ENCODE measurements at regions not wholly inside any gene's neighbourhood (a gene's known extent, or its start where the extent isn't known, plus 50 kb on each side); places are given as distances from the start of the nearest gene placed in this dataset.

- H3K36me3 ChIP-seq: no peaks in the 10 kb centered on the region
- ATAC-seq (no peak), DNase-seq (no peak)
- H3K27ac ChIP-seq: no peak overlapping the region
- H3K27me3 ChIP-seq (ENCODE audit: low read depth): no peaks in the 10 kb centered on the region
- intact Hi-C loops (cut with DNase I): no loop called here
- H3K9me3 ChIP-seq: no peaks in the 10 kb centered on the region
- no peak for TF ChIP-seq CTCF (IDR thresholded peaks at IDR 0.05)
- H3K4me3 ChIP-seq: no peak overlapping the region
- no peaks in the 10 kb centered on the region for H3K4me1 ChIP-seq
Measured at GRCh38 chr4:20046931-20047677, 204.6 kb upstream of the SLIT2 start.

GRCh38 chr4:20046179-20046578, 205.5 kb upstream of the SLIT2 start:
- Histone ChIP-seq H3K36me3 (no peaks in the 10 kb centered on the region), H3K27me3 (ENCODE audit: low read depth) (no peaks in the 10 kb centered on the region), H3K27ac (no peak overlapping the region), H3K4me3 (no peak overlapping the region), H3K9me3 (no peaks in the 10 kb centered on the region), H3K4me1 (no peaks in the 10 kb centered on the region)
- ATAC-seq (no peak), DNase-seq (no peak)
- no peak for TF ChIP-seq CTCF (IDR thresholded peaks at IDR 0.05)
- intact Hi-C loops (cut with DNase I): no loop called here

- no peaks in the 10 kb centered on the region for H3K9me3 ChIP-seq
- no peak for ATAC-seq
- H3K4me1 ChIP-seq: no peaks in the 10 kb centered on the region
- no peaks in the 10 kb centered on the region for H3K36me3 ChIP-seq
- no peak overlapping the region for H3K27ac ChIP-seq
- TF ChIP-seq CTCF (IDR thresholded peaks at IDR 0.05): no peak
- intact Hi-C loops (cut with DNase I): no loop called here
- H3K4me3 ChIP-seq: no peak overlapping the region
- no peak for DNase-seq
- H3K27me3 ChIP-seq (ENCODE audit: low read depth): no peaks in the 10 kb centered on the region
Measured at GRCh38 chr4:20044966-20045365, 206.7 kb upstream of the SLIT2 start.

GRCh38 chr4:20044502-20044911, 207.2 kb upstream of the SLIT2 start:
- no peak overlapping the region for H3K4me3 ChIP-seq
- TF ChIP-seq CTCF (IDR thresholded peaks at IDR 0.05): no peak
- no peak overlapping the region for H3K27ac ChIP-seq
- H3K4me1 ChIP-seq: no peaks in the 10 kb centered on the region
- H3K27me3 ChIP-seq (ENCODE audit: low read depth): no peaks in the 10 kb centered on the region
- no peaks in the 10 kb centered on the region for H3K9me3 ChIP-seq
- DNase-seq (no peak), ATAC-seq (no peak)
- intact Hi-C loops (cut with DNase I): no loop called here
- no peaks in the 10 kb centered on the region for H3K36me3 ChIP-seq

GRCh38 chr4:20043991-20044390, 207.7 kb upstream of the SLIT2 start:
- Histone ChIP-seq H3K27me3 (ENCODE audit: low read depth) (no peaks in the 10 kb centered on the region), H3K4me3 (no peak overlapping the region), H3K36me3 (no peaks in the 10 kb centered on the region), H3K27ac (no peak overlapping the region), H3K9me3 (no peaks in the 10 kb centered on the region), H3K4me1 (no peaks in the 10 kb centered on the region)
- DNase-seq: no peak
- no peak for TF ChIP-seq CTCF (IDR thresholded peaks at IDR 0.05)
- ATAC-seq: no peak
- intact Hi-C loops (cut with DNase I): no loop called here

All from lower lobe of right lung (tissue), 2 donors.